HepG2 (cell line): ENCODE measurements at regions not wholly inside any gene's neighbourhood (a gene's known extent, or its start where the extent isn't known, plus 50 kb on each side); places are given as distances from the start of the nearest gene placed in this dataset.

ENCODE experiments used
- CEBPG ChIP-seq: IDR thresholded peaks from 2 replicates; pipeline ENCODE4 v1.6.1; 2016
- HIC2 ChIP-seq: sonication (generic); formaldehyde crosslinking; IDR thresholded peaks from 2 replicates; pipeline ENCODE4 v1.9.0; 2022; ENCODE audit warnings: low read depth, missing genetic modification reagents
- IKZF4 ChIP-seq: sonication (generic); formaldehyde crosslinking; IDR thresholded peaks from 2 replicates; pipeline ENCODE4 v1.5.1; 2020; ENCODE audit warnings: borderline replicate concordance, mild to moderate bottlenecking, low read depth, missing genetic modification reagents; ENCODE audit errors: not compliant biosample characterization
- KLF11 ChIP-seq: IDR thresholded peaks from 2 replicates; pipeline ENCODE4 v1.6.1; 2016; ENCODE audit warnings: missing compliant biosample characterization
- REL ChIP-seq: sonication (generic); formaldehyde crosslinking; conservative IDR thresholded peaks from 2 replicates; pipeline ENCODE4 v1.8.0; 2022; ENCODE audit warnings: mild to moderate bottlenecking, missing genetic modification reagents, moderate library complexity
- RELA ChIP-seq: sonication (generic); formaldehyde crosslinking; IDR thresholded peaks from 2 replicates; pipeline ENCODE4 v1.4.0; 2020; ENCODE audit warnings: missing genetic modification reagents
- REXO4 ChIP-seq: sonication (generic); formaldehyde crosslinking; IDR thresholded peaks from 2 replicates; pipeline ENCODE4 v1.8.0; 2022; ENCODE audit warnings: missing genetic modification reagents, mild to moderate bottlenecking, borderline replicate concordance
- RFX3 ChIP-seq: IDR thresholded peaks from 2 replicates; pipeline ENCODE4 v1.6.1; 2016; ENCODE audit warnings: missing biosample characterization, missing genetic modification reagents
- SSRP1 ChIP-seq: IDR thresholded peaks from 2 replicates; pipeline ENCODE4 v1.6.1; 2016; ENCODE audit warnings: control low read depth
- TBX2 ChIP-seq: sonication (generic); formaldehyde crosslinking; IDR thresholded peaks from 2 replicates; pipeline ENCODE4 v1.5.0; 2020; ENCODE audit warnings: missing genetic modification reagents, mild to moderate bottlenecking, borderline replicate concordance
- ZBTB40 ChIP-seq, 2 experiments: fragments of 450-650 bp in 1 of 2; sonication (generic) in 1 of 2; formaldehyde crosslinking in 1 of 2; IDR thresholded peaks; 2 replicates each; pipeline versions ENCODE4 v1.6.1 to v1.8.0; 2016 to 2022; ENCODE audit warnings: antibody characterized with exemption in 1 of 2, mild to moderate bottlenecking in 1 of 2, missing genetic modification reagents in 1 of 2
- ZFP90 ChIP-seq: sonication (generic); formaldehyde crosslinking; IDR thresholded peaks from 2 replicates; pipeline ENCODE4 v1.8.0; 2022; ENCODE audit warnings: missing genetic modification reagents, mild to moderate bottlenecking, inconsistent platforms, borderline replicate concordance
- ZNF230 ChIP-seq: sonication (generic); formaldehyde crosslinking; IDR thresholded peaks from 2 replicates; pipeline ENCODE4 v1.4.0; 2020; ENCODE audit warnings: mild to moderate bottlenecking, missing genetic modification reagents
- ZNF260 ChIP-seq: sonication (generic); formaldehyde crosslinking; IDR thresholded peaks from 2 replicates; pipeline ENCODE4 v1.4.0; 2020; ENCODE audit warnings: missing genetic modification reagents, low read depth, mild to moderate bottlenecking, borderline replicate concordance
- ZNF333 ChIP-seq: sonication (generic); formaldehyde crosslinking; IDR thresholded peaks from 2 replicates; pipeline ENCODE4 v1.4.0; 2020; ENCODE audit warnings: mild to moderate bottlenecking, missing genetic modification reagents, borderline replicate concordance
- ZNF720 ChIP-seq: sonication (generic); formaldehyde crosslinking; IDR thresholded peaks from 2 replicates; pipeline ENCODE4 v1.4.0; 2020; ENCODE audit warnings: missing genetic modification reagents
- ZNF800 ChIP-seq: sonication (generic); formaldehyde crosslinking; IDR thresholded peaks from 2 replicates; pipeline ENCODE4 v1.4.0; 2020; ENCODE audit warnings: missing genetic modification reagents
- ZNF878 ChIP-seq: sonication (generic); formaldehyde crosslinking; IDR thresholded peaks from 2 replicates; pipeline ENCODE4 v1.8.1; 2023; ENCODE audit warnings: mild to moderate bottlenecking, missing genetic modification reagents, moderate library complexity

- no peak for TF ChIP-seq ZBTB40 (IDR thresholded peaks at IDR 0.05)
- no peak for TF ChIP-seq ZBTB40 (CRISPR knock-in tag; IDR thresholded peaks at IDR 0.05)
- peak; percentile 43; the same call in 1 of the 2 replicates for TF ChIP-seq TBX2 (CRISPR knock-in tag)
- no peak for TF ChIP-seq ZNF260 (CRISPR knock-in tag)
- peak; percentile 44; the same call in 1 of the 2 replicates for TF ChIP-seq ZNF800 (CRISPR knock-in tag)
- no peak for TF ChIP-seq ZNF230
- TF ChIP-seq KLF11 (CRISPR knock-in tag), result no peak
- no peak for TF ChIP-seq RFX3 (CRISPR knock-in tag)
- no peak for TF ChIP-seq ZNF720 (CRISPR knock-in tag)
- TF ChIP-seq ZNF333 (CRISPR knock-in tag), result no peak
- no peak for TF ChIP-seq ZNF878 (CRISPR knock-in tag)
- no peak for TF ChIP-seq SSRP1
- TF ChIP-seq REL (CRISPR knock-in tag), result no peak
- TF ChIP-seq REXO4 (CRISPR knock-in tag), result no peak
- 0 out of 2 replicates have a peak, but pooled peaks have one; percentile 16 for TF ChIP-seq ZFP90 (CRISPR knock-in tag)
- no peak for TF ChIP-seq RELA (CRISPR knock-in tag)
- TF ChIP-seq IKZF4 (CRISPR knock-in tag), result no peak
- no peak for TF ChIP-seq CEBPG
- TF ChIP-seq HIC2, result no peak
These were observed 64.3 kb upstream of the DDHD1 start (continued) for GRCh38 chr14:53217316-53217994.
